Activated CD4-positive, alpha-beta T cell treated with anti-CD3 and anti-CD28 coated beads, Interleukin-2, amount 50 U/mL, for 1 hour (primary cell): ENCODE measurements at regions not wholly inside any gene's neighbourhood (a gene's known extent, or its start where the extent isn't known, plus 50 kb on each side); places are given as distances from the start of the nearest gene placed in this dataset.

ENCODE experiments used
- DNase-seq: peaks from one replicate; pipeline ENCODE4 v3.0.0-alpha.2; 2020

- no peak for DNase-seq
Measured at GRCh38 chr14:104344818-104345620, 206.6 kb downstream of the KIF26A start.

- DNase-seq = no peak
Measured at GRCh38 chr14:104345621-104346462, 207.5 kb downstream of the KIF26A start.

GRCh38 chr14:104346608-104347007, 208.2 kb downstream of the KIF26A start:
- DNase-seq = no peak

GRCh38 chr14:104348741-104349140, 210.4 kb downstream of the KIF26A start:
- no peak for DNase-seq

GRCh38 chr14:104349950-104350349, 211.6 kb downstream of the KIF26A start:
- DNase-seq = no peak

- no peak for DNase-seq
Measured at GRCh38 chr14:104350463-104351185, 212.2 kb downstream of the KIF26A start.

GRCh38 chr14:104351849-104352492, 213.6 kb downstream of the KIF26A start:
- no peak for DNase-seq

- no peak for DNase-seq
Measured at GRCh38 chr14:104352493-104353220, 214.3 kb downstream of the KIF26A start.

GRCh38 chr14:104353221-104353920, 215.0 kb downstream of the KIF26A start:
- no peak for DNase-seq

GRCh38 chr14:104353921-104354701, 215.7 kb downstream of the KIF26A start:
- no peak for DNase-seq

GRCh38 chr14:104355101-104356019, 217.0 kb downstream of the KIF26A start:
- DNase-seq = no peak

- no peak for DNase-seq
Measured at GRCh38 chr14:104356020-104356737, 217.8 kb downstream of the KIF26A start.

- DNase-seq = no peak
Measured at GRCh38 chr14:104356738-104357688, 218.6 kb downstream of the KIF26A start.

GRCh38 chr14:104357689-104358527, 219.5 kb downstream of the KIF26A start:
- DNase-seq = no peak

- no peak for DNase-seq
Measured at GRCh38 chr14:104358528-104359300, 220.3 kb downstream of the KIF26A start.
